Stimulated activated CD4-positive, alpha-beta T cell treated with anti-CD3 and anti-CD28 coated beads, TNF-alpha, amount 100 ng/mL, for 48 hours (primary cell): ENCODE measurements at regions not wholly inside any gene's neighbourhood (a gene's known extent, or its start where the extent isn't known, plus 50 kb on each side); places are given as distances from the start of the nearest gene placed in this dataset.

Source experiments
- DNase-seq, 3 donors: peaks; one replicate each; pipeline ENCODE4 v3.0.0-alpha.2; 2020; ENCODE audit warnings: low read depth in 3 of 3

DNA sequence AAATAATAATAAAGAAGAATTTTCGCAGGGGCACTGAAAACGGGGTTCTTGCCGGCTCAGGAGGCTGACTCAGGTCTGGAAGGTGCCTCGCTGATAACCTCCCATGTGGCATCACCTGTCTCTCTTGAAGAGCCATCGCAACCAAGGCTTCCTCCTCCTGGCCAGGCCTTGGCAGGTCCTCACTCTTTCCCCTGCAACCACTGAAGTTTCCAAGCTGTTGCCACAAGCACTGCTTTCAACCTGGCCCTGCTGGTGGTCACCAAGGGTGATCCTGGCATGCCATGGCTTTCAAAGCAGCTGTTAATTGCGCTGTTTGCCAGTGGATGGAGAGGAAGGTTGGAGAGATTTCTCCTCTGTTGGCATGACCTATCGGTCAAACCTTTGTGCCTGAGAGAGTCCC, 163.6 kb upstream of the COPS8 start:
- DNase-seq, result no peak

DNA sequence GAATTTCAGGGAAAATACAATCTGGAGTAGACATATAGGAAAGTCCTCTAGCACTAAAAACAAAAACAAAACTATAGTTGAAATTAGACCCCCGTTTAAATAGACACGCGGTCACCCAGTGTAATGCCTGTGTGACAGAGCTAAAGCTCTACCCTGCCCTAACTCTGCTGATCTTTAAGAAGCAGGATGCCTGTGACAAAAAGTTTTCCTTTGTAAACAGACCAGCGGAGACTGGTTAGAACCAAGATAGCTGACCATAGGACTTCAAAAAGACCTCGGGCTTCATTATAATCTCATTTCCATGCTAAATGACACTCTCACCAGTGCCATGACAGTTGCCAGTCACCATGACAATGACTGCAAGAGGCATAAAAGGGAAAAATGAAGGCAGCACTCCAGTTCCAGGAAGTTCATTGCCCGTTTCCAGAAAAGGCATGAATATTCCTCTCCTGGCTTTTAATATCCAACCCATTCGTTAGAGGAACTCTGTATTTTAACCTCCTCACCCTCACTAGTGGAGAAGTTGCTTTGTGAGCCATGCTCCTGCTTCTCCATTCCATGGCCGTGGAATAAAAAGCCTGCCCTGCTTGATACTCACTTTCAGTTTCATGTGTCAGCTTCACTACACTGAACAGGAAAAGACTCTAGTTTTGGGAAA, 157.2 kb upstream of the COPS8 start:
- DNase-seq, result no peak

DNA sequence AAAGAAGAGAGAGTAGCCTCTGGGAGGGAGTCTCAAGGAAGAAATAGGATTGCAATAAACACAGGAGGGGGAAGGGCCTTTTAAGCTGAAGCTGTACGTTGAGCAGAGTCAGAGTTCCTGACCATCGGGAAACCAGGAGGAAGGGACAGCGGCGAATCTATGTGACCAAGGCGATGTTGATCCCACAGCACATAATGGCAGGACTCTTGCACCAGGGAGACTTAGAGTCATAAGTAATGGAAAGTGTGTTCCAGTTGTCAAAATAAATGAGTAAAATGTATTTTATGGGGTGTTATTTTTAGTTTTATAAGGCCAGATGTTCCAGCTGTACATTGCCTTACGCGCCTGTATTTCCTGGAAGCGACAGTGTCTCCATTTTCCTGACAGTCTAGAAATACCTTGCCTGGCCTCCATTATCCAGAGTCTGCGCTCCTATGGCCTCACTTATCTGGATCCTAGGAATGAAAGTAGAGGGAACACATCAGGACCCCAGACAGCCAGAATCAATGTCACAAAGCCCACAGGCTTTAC, 152.8 kb upstream of the COPS8 start:
- no peak for DNase-seq

DNA sequence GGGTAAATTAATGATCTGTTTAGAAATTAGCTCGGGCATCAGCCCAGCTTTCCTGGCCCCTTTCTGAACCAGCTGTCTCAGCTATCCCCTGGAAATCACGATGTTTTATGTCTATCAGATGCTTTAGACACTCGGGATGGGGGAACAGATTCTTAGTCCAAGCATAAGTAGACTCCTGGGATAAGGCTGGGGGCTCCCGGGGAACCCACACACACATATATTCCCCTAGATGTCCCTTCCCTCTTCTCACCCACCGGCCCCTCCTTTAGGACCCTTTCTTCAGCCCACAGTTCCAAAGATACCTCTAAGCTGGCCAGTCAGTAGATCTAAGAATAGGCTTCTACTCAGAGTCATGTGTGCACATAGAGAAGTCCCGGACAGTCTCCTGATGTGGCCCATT, 151.5 kb upstream of the COPS8 start:
- no peak for DNase-seq

DNA sequence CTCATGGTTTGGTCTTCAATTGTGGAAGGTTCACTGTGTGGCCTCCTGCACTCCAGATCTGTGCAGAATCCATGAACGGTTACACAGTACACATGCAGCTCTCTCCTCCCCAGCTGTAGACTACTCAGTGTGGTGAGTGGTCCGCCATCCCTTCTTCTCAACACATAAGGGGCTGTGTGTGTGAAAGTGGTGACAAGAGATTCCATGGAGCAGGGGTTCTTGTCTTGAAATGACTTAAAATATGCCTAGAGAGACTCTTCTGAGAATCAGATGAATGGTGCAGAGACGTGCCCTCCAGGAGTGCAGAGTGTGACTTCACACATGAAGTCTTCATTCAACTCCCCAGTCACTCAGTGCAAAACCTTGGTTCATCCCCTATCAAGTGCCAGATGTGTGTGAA, 151.0 kb upstream of the COPS8 start:
- no peak for DNase-seq

DNA sequence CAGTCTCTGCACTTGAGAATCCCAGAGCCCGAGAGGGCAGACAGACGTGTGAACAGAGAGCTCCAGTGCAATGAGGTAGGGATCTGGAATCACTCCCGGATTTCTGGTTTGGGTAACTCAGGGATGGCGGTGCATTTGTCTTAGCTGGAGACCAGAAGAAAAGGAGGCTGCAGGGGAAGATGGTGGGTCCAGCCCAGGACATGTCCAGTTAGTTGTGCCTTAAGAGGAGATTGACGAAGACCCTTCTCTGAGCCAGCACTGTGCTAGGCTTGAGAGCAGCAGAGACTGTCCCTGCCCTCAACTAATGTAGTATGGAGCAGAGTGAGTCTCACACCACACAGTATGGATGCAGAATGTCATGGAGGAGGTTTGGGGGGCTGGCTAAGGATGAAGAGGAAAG, 150.6 kb upstream of the COPS8 start:
- DNase-seq, result no peak

DNA sequence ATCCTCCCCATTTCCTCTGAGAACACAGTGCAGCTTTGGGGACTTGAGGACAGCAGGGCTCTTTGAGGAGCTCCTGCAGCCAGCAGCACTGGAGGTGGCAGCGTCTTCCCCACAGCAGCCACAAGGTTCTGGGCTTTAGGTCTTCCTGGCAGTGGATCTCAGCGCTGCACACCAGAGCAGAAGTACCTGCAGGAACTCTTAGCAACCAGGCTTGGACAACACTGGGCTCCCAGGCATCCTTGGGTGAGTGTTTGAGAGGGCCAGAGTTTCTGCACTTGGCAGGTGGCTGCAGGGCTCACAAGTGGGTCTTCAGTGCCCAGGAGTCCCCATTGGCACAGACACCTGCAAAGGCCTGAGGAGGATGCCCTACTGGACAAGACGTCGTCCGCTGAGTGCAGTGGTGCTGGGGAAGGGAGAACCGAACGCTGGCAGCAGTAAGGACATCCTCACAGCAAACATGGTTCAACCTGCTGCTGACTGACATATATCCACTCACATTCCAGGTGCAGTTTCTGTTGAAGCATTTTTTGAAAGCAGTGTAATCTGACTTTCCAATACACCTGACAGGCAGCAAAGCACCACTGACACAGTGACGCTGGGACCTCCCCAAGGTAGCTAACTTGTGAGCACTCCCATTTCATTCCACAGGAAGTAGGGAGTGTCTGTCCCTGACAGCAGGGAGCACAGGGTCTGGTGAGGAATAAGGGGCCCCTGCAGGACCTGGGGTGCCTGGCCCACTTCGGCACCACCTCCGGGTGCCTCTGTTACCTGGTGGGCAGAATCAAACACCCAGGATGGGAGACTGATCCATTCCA, 149.9 kb upstream of the COPS8 start:
- DNase-seq, result no peak

DNA sequence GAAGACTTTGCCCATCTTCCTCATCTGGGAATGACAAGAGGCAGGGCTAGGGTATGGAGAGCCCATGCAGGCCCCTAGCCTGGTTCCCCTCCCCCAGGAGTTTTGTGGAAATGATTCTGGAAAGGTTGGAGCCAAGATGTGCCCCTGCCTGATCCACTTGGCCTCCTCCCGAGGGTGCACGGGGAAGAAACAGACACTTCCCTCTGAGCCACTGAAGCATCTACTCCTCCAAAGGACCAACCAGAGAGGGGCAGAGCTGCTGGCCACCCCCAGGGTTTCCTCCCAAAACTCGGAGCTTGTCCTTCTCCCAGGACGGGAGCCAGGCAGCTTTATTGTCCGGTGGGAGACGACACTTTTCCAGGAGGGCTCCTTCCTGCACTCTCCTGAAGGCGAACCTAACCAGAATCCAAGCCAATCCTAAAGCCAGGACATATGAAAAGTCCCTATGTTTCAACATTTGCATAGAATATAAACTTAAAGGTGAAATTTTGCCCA, 149.2 kb upstream of the COPS8 start:
- DNase-seq, result no peak

DNA sequence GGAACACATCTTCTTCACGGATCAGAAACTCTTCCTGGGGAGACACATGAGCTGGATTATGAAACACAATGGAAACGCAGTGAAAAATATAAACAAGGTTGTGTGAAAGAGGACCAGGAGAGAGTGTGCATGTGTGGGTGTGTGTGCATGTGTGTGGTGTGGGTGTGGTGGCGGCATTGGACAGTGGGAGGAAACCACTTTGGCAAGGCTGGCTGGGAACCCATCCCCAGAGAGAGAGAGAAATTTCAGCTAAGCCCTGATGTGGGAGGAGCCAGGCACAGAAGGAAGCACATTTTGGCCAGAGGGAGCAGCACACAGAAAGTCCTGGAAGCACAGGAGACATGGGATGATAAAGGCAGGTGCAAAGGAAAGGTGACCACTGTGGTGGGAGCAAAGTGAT, 147.6 kb upstream of the COPS8 start:
- no peak for DNase-seq

DNA sequence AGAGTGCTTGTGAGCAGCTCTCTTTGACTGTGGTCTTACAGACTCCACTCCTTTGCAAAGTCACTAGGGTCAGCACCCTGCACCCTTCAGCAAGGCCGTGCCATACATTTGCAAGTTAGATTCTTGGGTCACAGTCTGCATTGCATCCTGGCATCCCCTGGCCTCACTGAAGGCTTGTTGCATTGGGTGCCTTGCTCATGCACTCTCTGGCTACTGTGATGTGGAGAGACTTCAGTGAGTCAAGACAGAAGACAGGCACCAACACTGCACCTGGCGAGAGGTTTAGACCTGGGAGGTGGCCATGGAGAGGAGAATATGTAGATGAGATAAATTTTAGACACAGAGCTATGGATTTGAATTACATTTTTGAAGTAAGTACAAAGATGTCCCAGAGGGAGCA, 146.4 kb upstream of the COPS8 start:
- DNase-seq, result no peak

DNA sequence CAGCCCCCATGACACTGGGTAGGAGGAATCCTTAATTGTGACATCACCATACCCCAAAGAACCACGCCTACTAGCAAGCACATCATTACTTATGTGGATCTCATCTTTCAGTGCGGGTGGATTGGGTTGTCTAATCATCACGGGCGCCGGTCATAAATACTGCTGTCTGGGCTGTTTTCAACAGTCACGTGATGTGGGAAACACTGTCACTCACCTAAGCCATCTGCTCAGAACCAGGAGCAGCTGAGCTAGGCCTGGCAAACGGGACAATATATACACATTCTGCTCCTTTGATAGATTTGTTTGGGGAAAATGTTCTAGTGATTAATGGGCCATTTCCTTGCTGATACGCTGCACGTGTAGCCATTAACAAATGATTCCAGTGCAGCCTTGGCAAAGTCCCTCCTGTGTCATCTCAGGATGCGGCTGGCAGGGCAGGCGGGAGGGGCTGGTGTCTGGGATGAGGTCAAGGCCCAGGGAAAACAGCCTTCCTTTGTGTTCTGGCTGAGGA, 145.9 kb upstream of the COPS8 start:
- DNase-seq, result no peak

DNA sequence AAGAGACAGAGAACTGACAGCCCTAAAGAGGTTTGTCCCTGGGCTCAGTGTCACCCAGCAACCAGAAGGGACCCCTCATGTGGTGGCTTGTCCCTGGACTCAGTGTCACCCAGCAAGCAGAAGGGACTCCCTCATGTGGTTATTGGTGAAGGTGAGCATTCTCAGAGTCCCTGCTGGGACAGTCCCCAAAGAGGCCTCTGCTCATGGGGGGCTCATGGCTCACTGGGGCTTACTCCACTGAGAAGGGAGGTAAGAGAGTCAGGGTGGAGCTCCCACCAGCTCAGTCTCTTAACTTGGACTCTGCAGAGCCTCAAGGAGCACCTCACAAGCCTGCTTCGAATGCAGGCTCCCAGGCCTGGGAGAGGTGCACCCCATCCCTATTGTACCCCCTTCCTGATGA, 145.2 kb upstream of the COPS8 start:
- DNase-seq, result no peak

DNA sequence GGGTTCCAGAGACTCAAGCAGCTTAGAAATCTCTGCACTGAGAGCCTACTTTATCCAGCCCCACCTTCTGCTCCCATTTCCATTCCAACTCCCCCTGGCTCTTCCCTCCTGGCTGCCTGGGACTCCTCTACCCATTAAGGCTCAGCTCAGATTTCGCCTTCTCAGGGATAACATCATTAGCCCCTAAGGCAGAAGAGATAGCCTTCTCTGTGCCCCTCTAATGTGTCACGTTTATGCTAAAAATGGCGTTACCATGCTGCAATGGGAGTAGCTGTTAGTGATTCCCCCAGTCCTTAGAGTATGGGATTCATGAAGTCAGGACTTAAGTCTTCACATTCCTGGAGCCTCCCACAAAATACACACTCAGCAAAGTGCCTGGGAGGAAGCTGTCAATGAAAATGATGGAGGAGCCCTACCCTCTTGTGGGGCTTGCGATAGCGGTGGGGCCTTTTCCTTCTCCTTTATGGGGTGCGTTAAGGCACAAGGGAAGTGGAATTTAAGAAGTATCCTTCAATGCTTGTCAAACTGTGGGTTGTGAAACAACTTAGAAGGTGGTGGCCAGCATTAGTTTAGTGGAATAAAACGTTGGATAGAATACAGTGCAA, 144.7 kb upstream of the COPS8 start:
- DNase-seq, result no peak

DNA sequence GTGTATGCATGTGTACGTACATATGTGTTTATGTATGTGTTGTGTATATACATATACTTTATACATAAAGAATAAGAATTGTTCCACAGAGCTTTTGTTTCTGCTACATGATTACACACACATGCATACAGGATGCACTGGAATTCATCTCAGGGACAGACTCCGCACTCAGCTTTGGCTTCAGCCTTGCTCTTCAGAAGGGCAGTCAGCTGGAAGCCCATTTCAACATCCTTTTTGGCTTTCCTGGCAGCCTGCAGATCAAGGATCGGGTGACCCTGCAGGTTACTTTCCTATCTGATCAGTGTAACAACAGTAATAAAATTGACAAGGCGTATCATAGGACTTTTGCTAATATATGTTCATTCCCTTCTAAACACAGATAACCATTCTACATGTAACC, 144.1 kb upstream of the COPS8 start:
- DNase-seq, result no peak

DNA sequence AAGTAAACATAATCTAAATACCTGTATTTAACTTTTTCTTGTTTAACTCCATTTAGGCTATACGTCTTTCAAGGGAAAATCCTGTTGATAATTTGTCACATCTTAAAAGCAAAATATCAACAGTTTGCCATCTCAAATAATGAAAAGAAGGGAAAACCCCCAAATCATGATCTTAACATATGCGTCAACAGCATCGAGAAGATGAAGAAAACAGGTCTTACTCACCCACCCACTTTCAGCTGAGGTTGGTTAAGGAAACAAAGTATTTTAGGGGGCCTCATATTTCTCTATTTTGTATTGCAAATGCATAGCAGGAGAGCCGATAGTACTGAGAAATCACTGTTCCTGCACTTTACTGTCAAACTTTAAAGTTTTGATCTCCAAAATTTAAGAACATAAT, 143.1 kb upstream of the COPS8 start:
- DNase-seq, result no peak

DNA sequence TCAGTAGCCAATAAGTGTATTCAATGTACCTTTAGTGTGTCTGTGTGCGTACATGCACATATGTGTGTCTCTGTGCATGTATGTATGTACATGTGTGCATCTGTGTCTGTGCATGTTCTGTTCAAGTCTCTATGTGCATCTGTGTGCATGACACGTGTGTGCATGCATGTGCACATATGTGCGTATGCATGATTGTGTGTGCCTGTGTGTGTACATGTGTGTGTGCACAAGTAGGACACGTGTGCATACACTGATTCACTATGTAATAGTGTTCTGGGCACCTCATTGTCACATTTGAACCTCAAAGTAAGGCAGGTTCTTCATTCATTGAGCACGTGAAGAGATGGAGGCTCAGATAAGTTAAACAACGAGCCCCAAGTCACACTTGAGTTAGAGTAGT, 142.6 kb upstream of the COPS8 start:
- no peak for DNase-seq

DNA sequence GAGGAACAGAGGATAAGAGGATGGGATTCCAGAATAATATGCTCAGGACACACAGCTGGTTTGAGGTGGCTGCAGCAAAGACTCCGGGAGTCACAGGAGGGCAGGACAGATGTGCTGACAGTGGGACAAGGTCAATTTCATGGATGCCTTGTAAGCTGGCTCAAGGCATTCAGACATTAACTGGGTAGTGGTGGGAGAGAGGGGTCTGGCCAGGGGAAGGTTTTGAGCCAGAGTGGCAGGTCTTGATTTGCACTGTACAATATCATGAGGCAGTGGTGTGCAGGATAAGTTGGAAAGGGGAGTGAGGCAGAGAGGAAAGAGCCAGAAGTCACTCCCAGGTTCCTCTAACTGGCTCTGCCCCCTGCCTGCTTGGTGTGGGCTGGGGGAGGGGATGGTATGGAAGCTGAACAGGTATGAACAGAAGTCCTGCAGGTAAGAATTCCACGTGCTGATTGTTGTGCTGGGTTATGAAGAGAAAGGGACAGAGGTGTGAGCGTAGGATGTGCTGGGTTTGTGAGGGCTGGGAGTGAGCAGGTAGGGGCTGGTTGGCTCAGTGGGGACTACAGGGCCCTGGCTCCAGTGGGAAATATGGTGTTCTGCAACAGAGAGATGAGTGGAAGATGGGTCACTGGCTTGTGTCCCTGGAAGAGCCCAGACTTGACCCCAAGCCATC, 141.7 kb upstream of the COPS8 start:
- DNase-seq, result no peak

DNA sequence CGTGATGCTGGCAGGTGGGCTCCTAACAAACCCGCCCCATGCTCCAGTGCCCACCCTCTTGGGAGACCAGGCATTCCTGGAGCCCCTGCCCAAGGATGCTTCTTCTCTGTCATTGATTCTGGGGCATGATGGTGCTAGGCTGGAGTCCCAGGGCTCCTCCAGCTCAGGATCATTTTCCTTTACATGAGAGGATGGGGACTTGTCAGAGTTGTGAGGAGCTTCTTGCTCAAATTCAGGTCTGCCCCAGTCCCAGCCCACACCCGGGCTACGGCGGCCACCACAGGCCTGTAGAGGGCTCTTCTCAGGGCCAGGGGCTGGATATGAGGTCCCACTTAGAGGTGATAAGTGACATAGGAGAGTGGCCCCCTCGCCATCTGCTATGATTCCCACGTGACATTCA, 141.1 kb upstream of the COPS8 start:
- no peak for DNase-seq

DNA sequence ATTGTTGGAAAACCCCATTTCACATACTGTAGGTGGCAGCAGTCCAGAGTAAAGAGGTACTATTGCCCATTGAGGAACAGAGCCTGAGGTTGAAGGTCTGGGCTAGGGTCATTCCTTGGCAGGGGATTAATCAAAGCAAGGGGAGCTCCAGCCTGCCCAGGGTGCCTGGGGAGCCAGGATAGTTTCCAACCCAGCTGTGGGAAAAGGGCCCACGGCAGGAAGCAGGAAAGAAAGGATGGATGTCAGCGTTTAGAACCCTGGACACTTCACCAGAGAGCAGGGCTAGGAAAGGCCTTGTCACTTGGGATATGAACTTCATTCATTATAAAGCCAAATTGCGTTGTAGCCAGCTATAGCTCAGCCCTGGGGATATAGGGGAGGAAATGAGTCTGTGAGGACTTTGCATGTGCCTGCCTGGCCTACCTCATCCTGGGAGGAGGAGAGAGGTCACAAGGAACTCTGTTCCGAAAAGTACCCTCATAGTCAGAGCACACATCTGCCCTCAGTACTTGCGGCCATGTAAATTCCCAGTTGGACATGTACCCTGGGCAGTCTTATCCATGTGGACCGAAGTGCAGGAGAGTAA, 140.2 kb upstream of the COPS8 start:
- DNase-seq, result no peak

DNA sequence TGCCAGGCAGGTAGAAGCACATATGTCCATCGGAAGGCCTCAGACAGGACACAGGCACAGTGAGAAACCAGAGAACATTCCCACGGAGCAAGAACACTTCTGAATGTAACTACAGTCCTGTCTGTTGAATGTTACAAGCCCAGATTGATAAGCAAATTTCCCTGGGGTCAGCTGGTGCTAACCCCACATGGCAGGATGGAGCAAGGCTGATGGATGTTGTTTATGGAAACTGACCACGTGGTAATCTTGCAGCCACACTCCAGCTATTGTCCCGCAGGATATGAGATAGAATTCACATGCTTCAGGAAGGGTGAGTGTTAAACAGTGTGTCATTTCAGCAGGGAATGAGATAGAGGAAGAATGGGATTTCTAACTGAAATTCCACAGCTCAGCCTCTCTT, 138.8 kb upstream of the COPS8 start:
- no peak for DNase-seq

DNA sequence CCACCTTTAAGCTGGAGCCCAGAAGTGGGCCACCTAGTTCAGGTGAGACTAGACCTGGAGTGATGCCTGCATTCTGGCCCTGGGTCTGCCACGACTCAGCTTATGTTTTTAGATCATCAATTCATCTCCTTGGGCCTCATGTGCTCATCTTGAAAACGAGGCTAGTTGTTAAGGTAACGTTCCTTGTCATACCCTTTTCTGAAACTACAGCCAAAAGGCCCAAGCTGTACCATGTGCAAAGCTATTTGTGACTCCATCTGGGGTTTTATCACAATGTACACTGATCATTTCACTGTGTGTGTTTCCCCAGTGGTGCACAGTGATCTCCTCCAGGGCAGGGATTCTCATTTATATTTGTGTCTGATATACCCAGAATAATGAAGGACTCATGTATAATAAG, 138.4 kb upstream of the COPS8 start:
- no peak for DNase-seq

DNA sequence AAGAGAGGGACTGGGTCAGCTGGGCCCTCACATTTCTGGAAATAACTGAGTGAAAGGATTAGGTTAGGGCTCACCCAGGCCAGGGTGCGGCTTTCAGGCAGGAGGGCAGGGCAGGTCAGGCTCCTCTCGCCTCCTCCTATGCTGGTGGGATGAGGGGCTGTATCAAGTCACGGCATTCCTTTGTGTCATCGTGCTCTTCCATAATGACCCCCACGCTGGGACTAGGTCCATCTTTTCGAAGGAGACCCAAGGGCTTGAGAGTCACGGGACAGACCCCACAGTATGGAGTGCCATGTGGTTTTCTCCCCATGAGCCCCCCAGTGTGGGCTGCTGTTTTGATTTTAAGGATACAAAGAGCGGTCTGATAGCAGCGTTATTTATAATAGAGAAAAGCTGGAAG, 137.8 kb upstream of the COPS8 start:
- DNase-seq, result no peak
